Suprapubic skin (tissue), 4 donors: ENCODE measurements at regions not wholly inside any gene's neighbourhood (a gene's known extent, or its start where the extent isn't known, plus 50 kb on each side); places are given as distances from the start of the nearest gene placed in this dataset.

Experiments used
- EP300 ChIP-seq: sonication (generic); formaldehyde crosslinking; IDR thresholded peaks from one replicate; pipeline ENCODE4 v1.6.1; 2017; ENCODE audit warnings: antibody characterized with exemption
- POLR2A ChIP-seq, 2 donors: fragments of 450-650 bp; IDR thresholded peaks; one replicate each; pipeline ENCODE4 v1.6.1; 2017; ENCODE audit warnings: antibody characterized with exemption in 2 of 2, mild to moderate bottlenecking in 2 of 2, moderate library complexity in 2 of 2
- POLR2AphosphoS5 ChIP-seq, 3 donors: sonication (generic); formaldehyde crosslinking; IDR thresholded peaks; one replicate each; pipeline ENCODE4 v1.6.1; 2017; ENCODE audit warnings: antibody characterized with exemption in 3 of 3
- TF ChIP-seq, protein P1 (sequence below), 2 donors: fragments of 200-600 bp in 1 of 2; fragments of 450-650 bp in 1 of 2; sonication (generic) in 1 of 2; IDR thresholded peaks; one replicate each; pipeline ENCODE4 v1.5.1; 2016 to 2019; ENCODE audit warnings: antibody characterized with exemption in 2 of 2, mild to moderate bottlenecking in 1 of 2, moderate library complexity in 1 of 2

DNA sequence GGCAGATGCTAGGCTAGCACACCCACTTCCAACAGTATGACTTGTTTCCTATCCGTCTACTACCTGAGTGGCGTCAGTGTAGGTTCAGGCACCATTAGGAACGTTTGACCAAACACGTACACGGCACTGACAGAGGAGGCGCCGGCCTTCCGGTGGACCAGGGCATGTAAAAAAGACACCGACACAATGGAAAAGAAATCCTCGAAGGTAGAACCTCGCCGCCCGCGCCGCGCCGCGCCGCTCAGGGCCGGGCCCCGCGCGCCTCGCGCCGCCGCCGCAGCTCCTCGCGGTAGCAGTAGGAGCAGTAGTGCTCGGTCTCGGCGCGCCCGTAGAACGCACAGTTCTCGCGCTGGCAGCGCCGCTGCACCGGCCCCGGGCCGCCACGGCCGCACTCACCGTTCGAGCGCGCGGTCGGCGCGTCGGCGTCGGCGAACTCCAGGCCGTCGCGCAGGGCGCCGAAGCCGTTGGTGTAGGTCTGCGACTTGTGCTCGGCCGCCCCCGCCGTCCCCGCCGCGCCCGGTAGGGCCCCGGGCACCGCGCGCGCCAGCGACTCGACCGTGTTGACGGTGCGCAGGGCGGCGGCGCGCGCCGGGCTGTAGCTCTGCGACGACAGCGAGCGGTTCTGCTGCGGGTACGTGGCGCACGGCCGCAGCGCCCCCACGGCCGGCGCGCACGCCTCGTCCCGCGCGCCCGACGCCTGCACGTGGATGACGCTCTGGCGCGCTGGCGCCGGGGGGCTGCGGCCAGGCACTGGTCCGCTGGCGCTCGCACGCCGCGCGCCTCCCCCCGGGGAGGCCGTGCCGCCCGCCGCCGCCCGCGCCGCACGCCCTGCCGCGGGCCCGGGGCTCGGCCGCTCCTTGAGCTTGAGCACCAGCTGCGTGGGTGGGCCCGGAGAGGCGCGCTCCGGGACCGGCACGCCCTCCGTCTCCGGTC, 156.7 kb downstream of the KLF13 start:
- TF ChIP-seq EP300 = no peak
- TF ChIP-seq POLR2A (IDR thresholded peaks at IDR 0.05) = no peak
- TF ChIP-seq, protein P1, sequence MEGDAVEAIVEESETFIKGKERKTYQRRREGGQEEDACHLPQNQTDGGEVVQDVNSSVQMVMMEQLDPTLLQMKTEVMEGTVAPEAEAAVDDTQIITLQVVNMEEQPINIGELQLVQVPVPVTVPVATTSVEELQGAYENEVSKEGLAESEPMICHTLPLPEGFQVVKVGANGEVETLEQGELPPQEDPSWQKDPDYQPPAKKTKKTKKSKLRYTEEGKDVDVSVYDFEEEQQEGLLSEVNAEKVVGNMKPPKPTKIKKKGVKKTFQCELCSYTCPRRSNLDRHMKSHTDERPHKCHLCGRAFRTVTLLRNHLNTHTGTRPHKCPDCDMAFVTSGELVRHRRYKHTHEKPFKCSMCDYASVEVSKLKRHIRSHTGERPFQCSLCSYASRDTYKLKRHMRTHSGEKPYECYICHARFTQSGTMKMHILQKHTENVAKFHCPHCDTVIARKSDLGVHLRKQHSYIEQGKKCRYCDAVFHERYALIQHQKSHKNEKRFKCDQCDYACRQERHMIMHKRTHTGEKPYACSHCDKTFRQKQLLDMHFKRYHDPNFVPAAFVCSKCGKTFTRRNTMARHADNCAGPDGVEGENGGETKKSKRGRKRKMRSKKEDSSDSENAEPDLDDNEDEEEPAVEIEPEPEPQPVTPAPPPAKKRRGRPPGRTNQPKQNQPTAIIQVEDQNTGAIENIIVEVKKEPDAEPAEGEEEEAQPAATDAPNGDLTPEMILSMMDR (IDR thresholded peaks at IDR 0.05) = no peak
- TF ChIP-seq POLR2AphosphoS5 (IDR thresholded peaks at IDR 0.05) = no peak
